H1 (cell line): ENCODE measurements at regions not wholly inside any gene's neighbourhood (a gene's known extent, or its start where the extent isn't known, plus 50 kb on each side); places are given as distances from the start of the nearest gene placed in this dataset.

Experiments
- CTCF ChIA-PET: fragments of 300-600 bp; sonication (Branson Sonifier 250); formaldehyde crosslinking; loops from one replicate; lab custom pipeline; 2021; ENCODE audit not compliant: partially characterized antibody; lab: Charles Lee
- POLR2A ChIA-PET: fragments of 300-600 bp; sonication (Branson Sonifier 250); formaldehyde crosslinking; loops from one replicate; lab custom pipeline; 2021; ENCODE audit warnings: inconsistent platforms; ENCODE audit not compliant: partially characterized antibody; lab: Charles Lee
- DNase-seq, 2 experiments: peaks; one replicate each; pipeline versions ENCODE4 v3.0.0 to v3.0.0-alpha.2; 2010 to 2022; ENCODE audit warnings: low spot score in 2 of 2, low read depth in 1 of 2, mixed read lengths in 1 of 2
- FAIRE-seq: peaks from 2 replicates; lab custom pipeline; 2011; peaks lifted over from hg19 to GRCh38; lab: Jason Lieb, UNC
- H2AFZ ChIP-seq: 2 replicates; pipeline ENCODE4 v1.8.1; 2012; ENCODE audit warnings: low read length, inconsistent platforms
- H2AK5ac ChIP-seq: 2 replicates; pipeline ENCODE4 v1.6.1; 2013; ENCODE audit warnings: low read depth, low read length
- H2BK120ac ChIP-seq: replicated peaks from 2 replicates; pipeline ENCODE3; 2013; ENCODE audit warnings: low read depth, low read length, inconsistent platforms
- H2BK12ac ChIP-seq: 2 replicates; pipeline ENCODE4 v1.6.1; 2013; ENCODE audit warnings: low read depth, low read length
- H2BK15ac ChIP-seq: 2 replicates; pipeline ENCODE4 v1.6.1; 2013; ENCODE audit warnings: low read length
- H2BK20ac ChIP-seq: 2 replicates; pipeline ENCODE4 v1.6.1; 2013; ENCODE audit warnings: low read length
- H2BK5ac ChIP-seq: 2 replicates; pipeline ENCODE4 v1.6.1; 2013; ENCODE audit warnings: low read depth, low read length
- H3K14ac ChIP-seq: 2 replicates; pipeline ENCODE4 v1.6.1; 2013; ENCODE audit warnings: inconsistent platforms; ENCODE audit not compliant: insufficient read length
- H3K18ac ChIP-seq: 2 replicates; pipeline ENCODE4 v1.6.1; 2013; ENCODE audit warnings: low read length; ENCODE audit errors: extremely low read depth
- H3K23ac ChIP-seq: 2 replicates; pipeline ENCODE4 v1.6.1; 2013; ENCODE audit warnings: inconsistent platforms; ENCODE audit not compliant: insufficient read length
- H3K23me2 ChIP-seq: 2 replicates; pipeline ENCODE4 v1.6.1; 2013; ENCODE audit warnings: low read depth, low read length
- H3K27ac ChIP-seq: 2 replicates; pipeline ENCODE4 v1.6.1; 2011; ENCODE audit warnings: low read depth, low read length, inconsistent platforms
- H3K27me3 ChIP-seq, 4 experiments: replicated peaks in 1 of 4; 1 replicate in 1 of 4; 2 replicates in 3 of 4; pipeline versions ENCODE4 v1.6.1 to v1.8.1; 2011 to 2013; ENCODE audit warnings: low read length in 3 of 4, mild to moderate bottlenecking in 3 of 4, inconsistent platforms in 2 of 4, mixed read lengths in 2 of 4, moderate library complexity in 1 of 4; ENCODE audit not compliant: control insufficient read depth in 3 of 4, insufficient read depth in 3 of 4; ENCODE audit errors: extremely low read depth in 1 of 4
- H3K36me3 ChIP-seq, 4 experiments: 2 replicates each; pipeline versions ENCODE4 v1.6.1 to v1.8.1; 2011 to 2013; ENCODE audit warnings: mild to moderate bottlenecking in 4 of 4, low read length in 3 of 4, moderate library complexity in 2 of 4, control low read depth in 1 of 4, inconsistent platforms in 1 of 4; ENCODE audit not compliant: insufficient read depth in 4 of 4, control insufficient read depth in 2 of 4
- H3K4ac ChIP-seq: replicated peaks from 2 replicates; pipeline ENCODE3; 2013; ENCODE audit warnings: low read length, low read depth, mixed read lengths, inconsistent platforms; ENCODE audit not compliant: insufficient read length
- H3K4me1 ChIP-seq, 4 experiments: replicated peaks in 1 of 4; 1 replicate in 1 of 4; 2 replicates in 3 of 4; pipeline versions ENCODE4 v1.6.1 to v1.8.1; 2011 to 2013; ENCODE audit warnings: low read length in 3 of 4, inconsistent platforms in 2 of 4, mixed read lengths in 1 of 4; ENCODE audit not compliant: insufficient read depth in 4 of 4, control insufficient read depth in 3 of 4
- H3K4me2 ChIP-seq, 2 experiments: 2 replicates each; pipeline versions ENCODE4 v1.6.1 to v1.8.1; 2011 to 2013; ENCODE audit warnings: low read depth in 2 of 2, low read length in 2 of 2, control low read depth in 1 of 2, inconsistent platforms in 1 of 2, mild to moderate bottlenecking in 1 of 2; ENCODE audit not compliant: insufficient read depth in 1 of 2
- H3K4me3 ChIP-seq, 4 experiments: fragments of 200-600, 300-600 bp in 1 of 4; sonication (generic), shearing (Covaris generic), sonication (Bioruptor Twin) in 1 of 4; 2 replicates each; pipeline versions ENCODE4 v1.5.1 to v1.8.1; 2011 to 2016; ENCODE audit warnings: low read length in 4 of 4, low read depth in 3 of 4, control low read depth in 2 of 4, inconsistent platforms in 2 of 4, mild to moderate bottlenecking in 2 of 4, mixed read lengths in 1 of 4, moderate library complexity in 1 of 4; ENCODE audit not compliant: insufficient read depth in 2 of 4; ENCODE audit errors: extremely low read depth in 1 of 4
- H3K56ac ChIP-seq: replicated peaks from 2 replicates; pipeline ENCODE3; 2013; ENCODE audit warnings: low read depth, mild to moderate bottlenecking, mixed read lengths, low read length, inconsistent platforms; ENCODE audit not compliant: insufficient read length
- H3K79me1 ChIP-seq: 2 replicates; pipeline ENCODE4 v1.6.1; 2013; ENCODE audit warnings: low read depth, low read length, control low read depth
- H3K79me2 ChIP-seq, 2 experiments: 2 replicates each; pipeline versions ENCODE4 v1.6.1 to v1.8.1; 2012 to 2013; ENCODE audit warnings: low read length in 2 of 2, mild to moderate bottlenecking in 2 of 2, inconsistent platforms in 1 of 2; ENCODE audit not compliant: insufficient read depth in 2 of 2, control insufficient read depth in 1 of 2
- H3K9ac ChIP-seq, 4 experiments: replicated peaks in 1 of 4; 1 replicate in 1 of 4; 2 replicates in 3 of 4; pipeline versions ENCODE4 v1.6.1 to v1.8.1; 2011 to 2013; ENCODE audit warnings: low read depth in 3 of 4, low read length in 3 of 4, control low read depth in 2 of 4, mild to moderate bottlenecking in 2 of 4, moderate library complexity in 2 of 4, inconsistent platforms in 1 of 4; ENCODE audit errors: extremely low read depth in 1 of 4
- H3K9me3 ChIP-seq, 2 experiments: 2 replicates each; pipeline versions ENCODE4 v1.6.1 to v1.8.1; 2012 to 2013; ENCODE audit warnings: mild to moderate bottlenecking in 2 of 2, moderate library complexity in 2 of 2, control low read depth in 1 of 2, inconsistent platforms in 1 of 2, low read depth in 1 of 2, low read length in 1 of 2, mixed read lengths in 1 of 2; ENCODE audit not compliant: insufficient read depth in 2 of 2
- H4K20me1 ChIP-seq, 2 experiments: replicated peaks in 1 of 2; 2 replicates each; pipeline versions ENCODE3 to v1.8.1; 2011 to 2013; ENCODE audit warnings: inconsistent platforms in 2 of 2, low read length in 2 of 2, mild to moderate bottlenecking in 1 of 2; ENCODE audit not compliant: insufficient read depth in 2 of 2, control insufficient read depth in 1 of 2
- H4K5ac ChIP-seq: 2 replicates; pipeline ENCODE4 v1.6.1; 2013; ENCODE audit warnings: low read length, low read depth, mixed read lengths, inconsistent platforms; ENCODE audit not compliant: insufficient read length
- H4K8ac ChIP-seq: 2 replicates; pipeline ENCODE4 v1.8.0; 2013; ENCODE audit warnings: mild to moderate bottlenecking, moderate library complexity, low read length, inconsistent platforms; ENCODE audit not compliant: insufficient read depth; ENCODE audit errors: extremely low read depth
- H4K91ac ChIP-seq: replicated peaks from 2 replicates; pipeline ENCODE3; 2013; ENCODE audit warnings: low read length, mixed read lengths, inconsistent platforms; ENCODE audit not compliant: insufficient read length
- CHD2 ChIP-seq: IDR thresholded peaks from 2 replicates; pipeline ENCODE4 v1.6.1; 2012; ENCODE audit warnings: low read length, improper control_type of control experiment
- JUN ChIP-seq: IDR thresholded peaks from 2 replicates; pipeline ENCODE4 v1.6.1; 2011; ENCODE audit warnings: low read depth, mild to moderate bottlenecking, improper control_type of control experiment, low read length
- JUND ChIP-seq: IDR thresholded peaks from 2 replicates; pipeline ENCODE4 v1.6.1; 2011; ENCODE audit warnings: mild to moderate bottlenecking, improper control_type of control experiment, low read length
- POU5F1 ChIP-seq: IDR thresholded peaks from 2 replicates; pipeline ENCODE4 v1.6.1; 2011; ENCODE audit warnings: low read depth, mild to moderate bottlenecking, low read length, moderate library complexity
- SIX5 ChIP-seq: IDR thresholded peaks from 2 replicates; pipeline ENCODE4 v1.6.1; 2011; ENCODE audit warnings: mild to moderate bottlenecking, low read depth, low read length
- SP2 ChIP-seq: IDR thresholded peaks from 2 replicates; pipeline ENCODE4 v1.6.1; 2012; ENCODE audit warnings: mild to moderate bottlenecking, low read length, inconsistent platforms
- TCF12 ChIP-seq: IDR thresholded peaks from 2 replicates; pipeline ENCODE4 v1.6.1; 2011; ENCODE audit warnings: low read depth, mild to moderate bottlenecking, low read length
- TF ChIP-seq, protein P1 (sequence below): IDR thresholded peaks from 2 replicates; pipeline ENCODE4 v1.6.1; 2012; ENCODE audit warnings: inconsistent platforms

DNA sequence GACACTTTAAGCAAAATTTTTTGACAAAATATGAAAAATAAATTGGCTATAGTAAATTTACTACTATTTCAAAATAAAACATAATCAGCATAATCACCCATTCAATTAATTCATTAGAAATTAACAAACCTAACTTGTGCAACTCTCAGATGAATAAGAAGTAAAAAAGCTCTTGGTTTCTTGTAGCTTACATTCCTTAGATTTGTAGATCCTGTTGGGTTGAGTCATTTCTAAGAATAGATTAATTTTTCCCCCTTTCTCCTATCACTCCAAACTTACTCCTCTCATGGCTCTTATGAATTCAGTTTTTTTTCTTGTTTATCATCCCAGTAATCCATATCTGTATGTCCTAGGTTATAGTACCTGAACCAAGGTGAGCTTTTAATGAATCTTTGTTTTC is 230.9 kb upstream of the LRIG3 start:
- H2BK15ac ChIP-seq: no peak overlapping the region
- no peak overlapping the region for H3K18ac ChIP-seq
- no peaks in the 10 kb centered on the region for H3K36me3 ChIP-seq
- H3K23ac ChIP-seq: no peak overlapping the region
- no peak for FAIRE-seq
- H3K56ac ChIP-seq: no peak overlapping the region
- no peaks in the 10 kb centered on the region for H4K20me1 ChIP-seq
- POLR2A ChIA-PET: no interaction called here
- no peaks in the 10 kb centered on the region for H3K79me2 ChIP-seq
- H2BK5ac ChIP-seq: no peak overlapping the region
- H3K4me2 ChIP-seq: no peak overlapping the region
- no peak for TF ChIP-seq JUND
- TF ChIP-seq SP2: no peak
- TF ChIP-seq JUN: no peak
- TF ChIP-seq CHD2: no peak
- no peak for TF ChIP-seq SIX5
- TF ChIP-seq, protein P1, sequence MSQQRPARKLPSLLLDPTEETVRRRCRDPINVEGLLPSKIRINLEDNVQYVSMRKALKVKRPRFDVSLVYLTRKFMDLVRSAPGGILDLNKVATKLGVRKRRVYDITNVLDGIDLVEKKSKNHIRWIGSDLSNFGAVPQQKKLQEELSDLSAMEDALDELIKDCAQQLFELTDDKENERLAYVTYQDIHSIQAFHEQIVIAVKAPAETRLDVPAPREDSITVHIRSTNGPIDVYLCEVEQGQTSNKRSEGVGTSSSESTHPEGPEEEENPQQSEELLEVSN: no peak
- no peak for TF ChIP-seq POU5F1
- TF ChIP-seq TCF12: no peak
- TF ChIP-seq, all 59 proteins: peak for 0
- CTCF ChIA-PET: interaction anchor here (0.6 to 4.4 kb wide), 22 partner anchors 8 to 852 kb away, joined by 3 to 103 read pairs (median 3); no protein-coding TSS in a partner anchor
- H4K5ac ChIP-seq: no peak overlapping the region
- H3K9ac ChIP-seq: no peak overlapping the region
- H3K14ac ChIP-seq: no peak overlapping the region
- no peaks in the 10 kb centered on the region for H3K4me1 ChIP-seq
- H3K27ac ChIP-seq: no peak overlapping the region
- H2BK120ac ChIP-seq: no peak overlapping the region
- H3K23me2 ChIP-seq: no peaks in the 10 kb centered on the region
- no peaks in the 10 kb centered on the region for H3K79me1 ChIP-seq
- no peak for DNase-seq
- H2AFZ ChIP-seq: no peak overlapping the region
- H3K4me3 ChIP-seq: no peak overlapping the region
- no peak overlapping the region for H4K8ac ChIP-seq
- H2BK12ac ChIP-seq: no peak overlapping the region
- no peak overlapping the region for H2BK20ac ChIP-seq
- no peak overlapping the region for H4K91ac ChIP-seq
- no peak overlapping the region for H2AK5ac ChIP-seq
- H3K27me3 ChIP-seq: no peaks in the 10 kb centered on the region
- H3K9me3 ChIP-seq: peaks cover 2 to 3% of the 10 kb centered on the region in 2 experiments; a peak in 1 of 4 replicates
- no peak overlapping the region for H3K4ac ChIP-seq
